ENCODE measurements at regions not wholly inside any gene's neighbourhood (a gene's known extent, or its start where the extent isn't known, plus 50 kb on each side); places are given as distances from the start of the nearest gene placed in this dataset.

GRCh38 chr4:29277381-29277780 lies 1442.8 kb upstream of the PCDH7 start:
- no peak for TF ChIP-seq REST (IDR thresholded peaks at IDR 0.05; ENCODE audit: insufficient replicate concordance, low read depth)
- TF ChIP-seq CTCF (IDR thresholded peaks at IDR 0.05; ENCODE audit: insufficient read depth, low read length) = no peak
- Histone ChIP-seq H3K4me3 (replicated peaks; ENCODE audit: insufficient read depth, low read length) (no peak overlapping the region), H3K27ac (replicated peaks) (no peak overlapping the region), H3K27me3 (ENCODE audit: insufficient read depth, poor library complexity, severe bottlenecking) (no peaks in the 10 kb centered on the region)
- DNase-seq (ENCODE audit: low read depth in 1 of 2, low spot score in 1 of 2) = no peak

- H3K27me3 ChIP-seq (ENCODE audit: insufficient read depth, poor library complexity, severe bottlenecking) = no peaks in the 10 kb centered on the region
- no peak overlapping the region for H3K27ac ChIP-seq (replicated peaks)
- DNase-seq (ENCODE audit: low read depth in 1 of 2, low spot score in 1 of 2) = no peak
- no peak for TF ChIP-seq GABPA (IDR thresholded peaks at IDR 0.05; ENCODE audit: low read depth)
- no peak for TF ChIP-seq POLR2AphosphoS5 (IDR thresholded peaks at IDR 0.05; ENCODE audit: low read depth)
- no peak for TF ChIP-seq REST (IDR thresholded peaks at IDR 0.05; ENCODE audit: insufficient replicate concordance, low read depth)
- TF ChIP-seq CTCF (IDR thresholded peaks at IDR 0.05; ENCODE audit: insufficient read depth, low read length) = no peak
- no peak for TF ChIP-seq SPI1 (IDR thresholded peaks at IDR 0.05; ENCODE audit: borderline replicate concordance, low read depth)
- H3K4me3 ChIP-seq (replicated peaks; ENCODE audit: insufficient read depth, low read length) = no peak overlapping the region
Measured at GRCh38 chr4:29278585-29278984, 1441.6 kb upstream of the PCDH7 start.

GRCh38 chr4:29289118-29289517 lies 1431.1 kb upstream of the PCDH7 start:
- DNase-seq (ENCODE audit: low read depth in 1 of 2, low spot score in 1 of 2) = no peak
- Histone ChIP-seq H3K27ac (replicated peaks) (no peak overlapping the region), H3K27me3 (ENCODE audit: insufficient read depth, poor library complexity, severe bottlenecking) (no peaks in the 10 kb centered on the region), H3K4me3 (replicated peaks; ENCODE audit: insufficient read depth, low read length) (no peak overlapping the region)
- TF ChIP-seq REST (IDR thresholded peaks at IDR 0.05; ENCODE audit: insufficient replicate concordance, low read depth) (no peak), POLR2AphosphoS5 (IDR thresholded peaks at IDR 0.05; ENCODE audit: low read depth) (no peak), GABPA (IDR thresholded peaks at IDR 0.05; ENCODE audit: low read depth) (no peak), CTCF (IDR thresholded peaks at IDR 0.05; ENCODE audit: insufficient read depth, low read length) (no peak), SPI1 (IDR thresholded peaks at IDR 0.05; ENCODE audit: borderline replicate concordance, low read depth) (no peak)

All from HL-60 (cell line).